ENCODE measurements at regions not wholly inside any gene's neighbourhood (a gene's known extent, or its start where the extent isn't known, plus 50 kb on each side); places are given as distances from the start of the nearest gene placed in this dataset.

DNA sequence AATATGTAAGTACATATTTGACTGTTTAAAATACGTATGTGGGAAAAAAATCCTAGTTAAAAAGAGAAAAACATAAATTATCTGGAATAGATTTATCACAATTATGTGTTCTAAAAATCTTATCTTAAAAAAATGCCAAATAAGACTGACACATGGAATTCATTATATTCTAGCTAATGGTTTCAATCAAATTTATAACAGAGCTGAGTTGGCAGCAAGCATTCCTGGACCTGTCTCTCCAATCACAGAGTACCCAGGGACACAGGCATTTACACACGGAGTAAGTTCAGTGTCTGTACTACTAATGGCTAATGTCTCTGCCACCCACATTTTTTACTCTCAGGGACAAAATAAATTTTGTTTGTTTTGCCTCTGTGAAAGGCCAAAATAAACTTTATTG lies 122.3 kb downstream of the RPS12 start:
- DNase-seq (ENCODE audit: low read depth), result no peak

DNA sequence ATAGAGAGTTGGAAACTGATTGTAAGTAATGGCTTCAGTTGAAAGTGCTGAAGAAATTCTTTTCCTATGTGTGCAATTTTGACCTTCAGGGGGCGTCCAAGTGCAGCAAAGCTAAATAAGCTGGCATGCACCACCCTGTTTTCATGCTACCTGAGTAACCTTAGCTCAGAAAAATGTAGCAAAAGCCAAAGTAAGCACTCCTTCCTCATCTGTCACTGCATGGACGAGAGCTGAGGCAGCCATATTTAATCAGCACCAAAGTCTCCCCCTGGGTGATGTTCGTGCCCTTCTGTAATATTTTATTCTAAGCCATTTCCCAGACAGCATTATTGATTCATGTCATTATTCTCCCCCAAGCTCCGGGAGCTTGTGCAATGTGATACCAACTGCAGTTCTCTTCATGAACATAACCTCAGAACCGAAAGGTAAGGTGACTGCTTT lies 123.1 kb downstream of the RPS12 start:
- DNase-seq (ENCODE audit: low read depth), result peak; percentile 59

DNA sequence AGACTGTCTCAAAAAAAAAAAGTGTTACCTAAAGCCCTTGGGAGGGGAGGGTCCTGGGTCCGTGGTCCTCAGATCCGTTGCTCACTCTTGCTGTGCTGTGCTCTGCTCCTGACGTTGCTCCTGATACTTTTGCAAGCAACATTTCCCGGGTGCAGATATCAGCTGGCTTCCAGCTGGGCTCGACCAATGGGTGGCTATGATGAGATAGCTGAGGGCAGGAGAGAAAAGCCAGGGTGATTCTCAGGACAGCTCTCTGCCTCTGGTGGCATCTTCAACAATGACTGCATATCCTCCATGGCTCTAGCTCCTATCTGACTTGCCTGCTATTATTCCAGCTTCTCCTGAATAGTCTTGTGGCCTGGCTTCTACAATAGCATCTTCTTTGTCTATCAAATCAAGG lies 134.5 kb downstream of the RPS12 start:
- DNase-seq (ENCODE audit: low read depth), result no peak

DNA sequence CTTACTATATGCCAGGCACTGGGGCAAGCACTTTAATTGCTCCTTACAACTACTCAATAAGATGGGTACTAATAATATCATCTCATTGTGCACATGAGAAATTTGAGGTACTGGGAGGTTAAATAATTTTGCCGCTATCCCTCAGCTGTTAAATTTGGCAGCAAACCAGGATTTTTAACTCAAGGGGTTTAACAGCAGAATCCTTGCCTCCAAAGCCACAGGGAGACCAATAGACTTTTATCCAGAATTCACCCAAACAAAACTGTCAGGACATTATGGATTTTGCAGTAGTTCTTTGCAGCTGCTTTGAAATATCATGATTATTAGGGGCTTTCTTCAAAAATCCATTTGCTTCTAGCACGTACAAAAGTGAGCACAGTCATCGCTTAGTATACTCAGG lies 136.2 kb downstream of the RPS12 start:
- DNase-seq (ENCODE audit: low read depth), result no peak

DNA sequence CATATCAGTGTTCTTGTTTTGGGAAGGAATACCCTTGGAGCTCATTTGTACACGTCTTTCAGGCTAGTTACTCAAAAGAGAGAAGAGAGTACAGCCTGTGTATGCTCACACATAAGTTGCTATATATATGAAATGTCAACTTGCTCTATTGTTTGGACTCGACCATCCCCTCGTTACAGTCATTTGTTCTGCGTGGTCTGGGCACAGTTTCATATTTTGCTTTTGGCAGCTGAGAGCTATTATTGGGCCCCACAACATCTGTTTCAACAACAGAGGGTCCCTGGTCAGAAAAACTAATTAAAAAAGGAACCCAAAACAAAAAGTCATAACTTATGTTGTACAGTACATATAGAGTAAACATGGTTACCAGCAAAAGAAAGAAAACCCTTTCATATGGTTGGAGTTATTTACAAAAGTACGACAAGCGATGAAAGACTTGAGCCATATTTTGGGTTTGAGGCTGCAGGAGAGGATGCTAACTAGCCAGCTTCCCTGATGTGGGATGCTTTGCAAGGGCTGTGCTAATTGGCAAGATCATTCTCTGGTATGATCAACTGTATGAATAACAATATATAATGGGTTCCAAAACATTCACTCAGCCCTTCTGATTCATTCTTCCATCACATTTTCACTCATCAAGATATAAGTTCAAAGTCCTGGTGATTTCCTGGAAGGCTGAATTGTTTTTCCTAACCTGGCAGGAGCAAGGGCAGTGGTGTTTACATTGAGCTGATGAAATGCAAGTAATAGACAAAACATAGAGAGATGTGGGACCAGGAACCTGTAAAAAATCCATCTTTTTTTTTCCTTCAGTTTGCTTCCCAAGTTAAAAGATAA lies 137.9 kb downstream of the RPS12 start:
- peak; percentile 38 for DNase-seq (ENCODE audit: low read depth)

DNA sequence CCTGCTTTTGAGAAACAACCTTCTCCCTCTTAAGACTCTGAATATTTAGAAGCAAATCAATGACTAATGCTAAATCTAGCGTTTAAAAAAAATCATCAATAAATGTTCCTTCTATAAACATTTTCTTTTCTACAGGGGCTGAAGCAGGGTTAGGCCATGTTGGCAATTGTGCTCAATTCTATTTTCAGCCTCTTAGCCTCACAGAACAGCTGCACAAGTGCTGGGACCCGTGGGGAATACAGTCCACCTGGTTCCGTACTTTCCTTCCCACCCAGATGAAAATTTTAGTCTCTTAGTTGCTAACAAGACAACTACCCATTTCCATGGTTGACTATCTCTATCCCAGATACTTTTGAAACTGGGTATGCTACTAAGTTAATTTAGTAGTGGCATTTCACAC lies 138.6 kb downstream of the RPS12 start:
- no peak for DNase-seq (ENCODE audit: low read depth)

DNA sequence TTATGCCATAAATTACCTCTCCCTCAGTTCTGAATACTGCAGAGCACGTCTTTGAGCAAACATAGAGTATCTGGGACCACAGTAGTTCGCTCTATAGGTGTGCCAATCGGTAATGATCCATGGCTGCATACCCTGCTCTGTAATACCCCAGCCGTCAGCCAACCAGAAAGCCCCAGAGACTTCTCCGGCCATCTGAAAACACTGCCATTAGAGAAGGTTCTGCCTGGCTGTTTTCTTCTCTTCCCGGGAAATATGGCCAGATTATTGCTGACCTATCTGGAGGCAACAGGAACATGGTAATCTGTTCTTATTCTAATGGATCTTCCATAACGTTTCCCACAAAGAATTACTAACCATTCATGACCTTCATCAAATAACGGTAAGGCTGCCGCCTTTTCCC lies 139.9 kb downstream of the RPS12 start:
- no peak for DNase-seq (ENCODE audit: low read depth)

DNA sequence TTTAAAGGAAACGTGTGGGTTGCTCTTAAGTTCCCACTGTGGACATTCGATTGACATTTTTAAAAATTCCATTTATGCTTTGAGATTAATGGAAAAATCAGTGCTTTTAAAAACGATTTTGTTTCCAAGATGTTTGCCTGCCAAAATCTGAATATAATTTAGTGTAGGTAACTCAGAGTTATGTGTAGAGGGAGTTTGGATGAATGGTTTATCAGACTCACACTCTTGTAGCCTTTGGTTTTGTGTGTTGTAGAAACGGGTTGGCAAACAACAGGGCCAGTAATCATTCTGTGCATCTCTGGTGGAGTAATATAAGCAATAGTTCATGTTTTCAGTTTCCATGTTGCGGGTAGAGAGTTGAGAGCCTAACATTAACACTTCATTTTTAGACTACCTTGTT lies 140.6 kb downstream of the RPS12 start:
- no peak for DNase-seq (ENCODE audit: low read depth)

DNA sequence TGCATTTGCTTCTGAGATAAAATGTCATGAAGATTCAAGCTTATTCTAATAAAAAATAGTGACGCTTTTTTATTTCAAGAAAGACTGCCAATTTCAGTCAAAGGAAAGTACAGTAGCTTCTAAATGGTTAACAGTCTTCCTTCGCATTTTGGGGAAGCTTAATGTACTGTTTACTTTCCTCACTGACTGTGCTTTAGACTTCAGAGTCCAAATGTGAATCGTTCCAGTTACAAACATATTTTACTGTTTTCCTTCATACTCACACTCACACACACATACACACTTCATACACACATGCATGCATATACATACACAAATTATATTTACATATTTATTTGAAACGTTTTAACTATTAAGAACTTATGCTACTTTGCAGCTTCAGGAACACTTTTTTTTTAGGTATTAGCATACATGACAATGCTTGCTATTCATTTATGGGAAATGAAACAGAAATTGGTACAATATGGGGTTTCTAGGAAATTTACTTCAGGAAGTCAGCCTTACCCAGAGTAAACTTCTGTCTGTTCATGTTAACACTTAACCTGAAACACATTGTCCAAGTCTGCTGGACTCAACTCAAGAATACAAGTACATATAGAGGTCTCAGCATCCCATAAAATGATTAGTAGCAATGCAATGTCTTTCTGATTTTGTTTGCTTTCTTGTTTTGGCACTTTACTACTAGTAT lies 145.4 kb downstream of the RPS12 start:
- no peak for DNase-seq (ENCODE audit: low read depth)

DNA sequence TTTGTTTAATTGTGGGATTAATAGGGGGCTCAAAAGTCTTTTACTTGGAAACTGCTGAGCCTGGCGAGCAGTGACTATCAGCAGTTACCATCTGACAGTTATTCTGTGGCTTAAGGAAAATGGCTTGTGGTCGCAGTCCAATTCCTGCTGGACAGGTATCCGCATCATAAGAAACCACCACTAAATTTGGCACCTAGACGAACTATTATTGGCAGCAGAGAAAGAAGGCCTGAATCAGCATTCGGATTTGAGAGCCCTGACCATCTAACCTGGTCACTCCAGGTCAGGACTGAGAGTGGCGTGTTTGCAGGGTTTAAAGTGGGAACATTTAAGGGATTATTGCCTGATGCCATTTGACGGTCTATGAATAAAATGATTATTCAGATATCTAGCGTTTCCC lies 146.4 kb downstream of the RPS12 start:
- DNase-seq (ENCODE audit: low read depth), result peak; percentile 63

DNA sequence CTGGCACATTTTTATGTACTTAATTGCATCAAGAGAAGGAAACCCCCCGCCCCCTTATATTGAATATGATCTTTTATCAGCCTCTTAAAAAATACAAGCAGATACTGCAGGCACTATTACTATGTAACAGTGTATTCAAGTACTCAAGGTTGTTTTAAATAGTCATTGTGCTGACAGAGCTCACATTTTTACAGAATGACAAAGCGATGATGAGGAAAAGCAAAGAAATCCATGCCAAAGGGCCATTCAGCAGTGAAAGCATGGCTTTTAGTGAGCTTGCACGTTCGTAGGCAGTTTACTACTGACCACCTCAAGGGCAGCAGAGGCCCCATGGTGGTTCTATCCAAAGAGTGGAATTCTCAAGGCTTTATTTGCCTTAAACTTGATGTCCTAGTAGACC lies 146.8 kb downstream of the RPS12 start:
- DNase-seq (ENCODE audit: low read depth), result peak; percentile 72

DNA sequence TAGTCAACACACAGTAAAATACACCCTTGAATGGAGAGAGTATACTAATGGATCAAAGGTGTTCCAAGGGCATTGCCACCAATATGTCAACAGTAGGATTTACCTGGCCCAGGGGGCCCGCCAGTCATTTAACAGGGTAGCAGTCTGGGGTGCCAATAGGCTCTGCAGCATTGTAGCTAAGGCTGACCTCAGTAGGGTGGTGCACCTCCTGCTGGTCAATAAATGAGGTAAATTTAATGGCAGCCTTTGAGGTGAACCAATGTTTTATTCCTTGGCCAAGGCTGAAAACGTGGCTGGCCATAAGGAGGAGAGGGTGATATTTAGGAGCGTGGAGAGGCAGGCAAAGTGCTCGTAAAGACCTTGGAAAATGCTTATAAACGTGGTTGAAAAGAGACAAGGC lies 147.2 kb downstream of the RPS12 start:
- peak; percentile 27 for DNase-seq (ENCODE audit: low read depth)

DNA sequence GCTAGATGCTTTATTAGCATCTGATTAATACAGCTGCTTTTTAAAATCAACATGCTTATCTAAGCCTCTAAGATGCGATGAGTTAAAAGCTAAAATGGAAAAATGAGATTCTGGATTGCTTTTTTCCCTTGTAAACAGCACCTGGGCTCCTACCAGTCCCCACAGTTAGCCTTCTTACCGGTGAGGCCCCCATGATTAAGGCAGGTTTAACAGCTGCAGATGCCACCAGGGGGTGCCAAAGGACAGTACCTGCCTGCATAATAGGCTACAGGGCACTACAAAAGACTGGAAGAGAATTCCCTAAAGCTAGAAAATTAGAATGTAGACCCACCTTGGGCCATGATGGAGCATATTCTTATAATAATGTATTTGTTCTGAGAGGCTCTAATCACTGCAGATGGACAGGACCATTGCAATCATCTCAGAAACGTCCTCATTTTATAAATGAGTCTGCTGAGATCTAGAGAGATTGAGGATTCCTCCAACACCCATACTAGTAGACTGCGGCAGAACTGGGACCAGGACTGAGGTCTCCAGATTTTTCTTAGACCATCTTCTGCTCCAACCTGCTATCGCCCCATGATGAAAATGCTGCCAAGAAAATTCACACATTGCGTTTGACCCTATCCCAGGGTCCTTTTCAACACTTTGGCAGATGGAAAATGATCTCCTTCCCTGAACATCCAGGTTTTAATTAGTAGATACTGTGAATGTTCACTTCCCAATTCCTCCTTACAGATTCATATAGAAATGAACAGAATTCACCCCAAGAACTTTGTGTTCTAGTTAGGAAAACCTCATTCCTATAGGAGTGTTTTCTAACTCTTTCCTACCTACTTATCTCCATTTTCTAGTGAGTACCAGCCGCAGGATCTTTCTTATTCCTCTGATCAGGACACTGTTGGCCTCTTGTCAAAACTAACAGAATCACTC lies 148.8 kb downstream of the RPS12 start:
- DNase-seq (ENCODE audit: low read depth), result peak; percentile 77

DNA sequence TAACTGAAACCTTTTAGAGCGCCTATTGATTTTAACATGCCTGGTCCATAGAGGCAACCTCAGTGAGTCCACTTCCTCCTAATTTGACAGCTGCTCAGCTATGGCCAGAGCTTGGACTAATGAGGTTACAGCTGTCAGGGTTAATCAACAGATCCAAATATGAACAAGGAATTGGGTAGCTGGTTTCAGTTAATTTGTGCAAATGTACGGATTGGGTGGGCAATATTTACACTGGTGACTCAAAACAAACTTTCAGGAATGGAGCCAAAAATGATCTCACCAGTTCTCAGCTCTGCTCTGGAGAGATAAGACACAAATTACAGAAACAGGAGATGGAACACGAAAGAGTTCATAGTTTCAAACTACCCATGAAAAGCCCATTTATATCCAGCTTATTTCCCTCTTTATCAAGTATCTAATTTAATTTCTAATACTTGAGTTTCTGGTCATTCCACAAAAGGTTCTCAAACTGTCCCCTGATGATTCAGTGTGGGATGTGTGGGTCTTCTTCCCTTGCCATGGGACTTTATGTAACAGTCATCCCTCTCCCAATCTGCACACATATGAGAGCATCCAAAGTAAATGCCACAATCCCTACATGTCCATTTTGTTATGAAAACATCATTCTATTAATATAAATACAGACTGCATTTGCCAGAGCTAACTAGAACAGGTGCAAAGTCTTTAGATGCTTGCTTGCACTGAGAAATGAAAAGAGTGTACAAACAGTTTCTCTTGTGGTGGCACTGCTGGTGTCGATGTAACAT lies 149.9 kb downstream of the RPS12 start:
- DNase-seq (ENCODE audit: low read depth), result peak; percentile 85

DNA sequence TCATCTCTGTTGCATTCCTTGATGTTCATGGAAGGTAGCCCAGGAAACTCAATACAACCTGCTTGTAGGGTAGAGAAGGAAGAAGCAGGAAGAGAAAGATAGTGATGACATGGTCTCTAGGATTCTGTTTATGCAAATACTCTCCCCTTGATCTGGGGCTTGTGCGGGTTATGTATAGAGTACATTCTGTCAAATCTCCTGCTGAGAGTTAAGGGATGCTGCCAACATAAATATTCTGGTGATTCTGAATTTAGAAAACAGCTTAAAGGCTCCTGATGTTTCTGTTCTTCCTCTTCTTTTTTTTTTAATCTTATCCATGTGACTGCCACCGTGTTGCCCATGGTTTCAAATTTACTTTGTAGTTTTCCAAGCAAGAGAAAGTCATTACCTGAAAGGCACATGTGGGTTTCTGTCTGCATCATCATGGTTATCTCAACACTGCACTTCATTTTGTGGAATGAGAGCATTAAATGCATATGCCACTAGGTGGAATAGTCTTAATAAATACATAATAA lies 150.6 kb downstream of the RPS12 start:
- DNase-seq (ENCODE audit: low read depth), result peak; percentile 23

DNA sequence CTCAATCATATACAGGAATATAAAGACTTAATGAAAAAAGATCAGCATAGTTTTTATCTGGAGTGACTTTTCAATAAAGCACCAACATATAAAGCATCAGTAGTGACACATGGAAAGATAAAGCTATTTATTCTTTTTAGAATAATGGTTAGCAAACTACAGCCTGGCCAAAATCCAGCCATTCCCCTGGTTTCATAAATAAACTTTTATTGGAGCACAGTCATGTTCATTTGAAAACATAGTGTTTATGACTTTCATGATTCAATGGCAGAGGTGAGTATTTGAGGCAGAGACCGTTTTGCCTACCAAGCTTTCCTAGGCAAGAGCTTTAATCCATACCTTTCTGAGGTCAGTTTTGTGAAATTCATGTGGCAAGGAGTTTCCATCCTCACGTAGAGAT lies 153.5 kb downstream of the RPS12 start:
- DNase-seq (ENCODE audit: low read depth), result no peak

DNA sequence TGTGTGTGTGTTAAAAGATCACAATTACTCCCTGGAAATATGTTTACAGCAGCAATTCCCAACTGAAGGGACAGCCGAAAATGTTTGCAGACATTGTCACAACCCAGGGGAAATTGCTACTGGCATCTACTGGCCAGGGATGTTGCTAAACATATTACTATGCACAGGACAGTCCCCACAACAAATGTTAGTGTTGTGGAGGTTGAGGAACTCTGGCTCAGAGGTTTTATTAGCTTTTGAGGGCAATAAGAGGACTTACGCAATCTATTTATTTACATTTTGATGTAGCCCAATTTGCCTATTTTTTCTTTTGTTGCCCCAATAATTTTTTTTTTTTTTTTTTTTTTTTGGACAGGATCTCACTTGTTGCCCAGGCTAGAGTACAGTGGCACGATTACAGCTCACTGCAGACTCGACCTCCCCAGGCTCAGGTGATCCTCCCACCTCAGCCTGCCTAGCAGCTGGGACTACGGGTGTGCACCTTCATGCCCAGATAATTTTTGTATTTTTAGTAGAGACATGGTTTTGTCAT lies 154.1 kb downstream of the RPS12 start:
- no peak for DNase-seq (ENCODE audit: low read depth)

DNA sequence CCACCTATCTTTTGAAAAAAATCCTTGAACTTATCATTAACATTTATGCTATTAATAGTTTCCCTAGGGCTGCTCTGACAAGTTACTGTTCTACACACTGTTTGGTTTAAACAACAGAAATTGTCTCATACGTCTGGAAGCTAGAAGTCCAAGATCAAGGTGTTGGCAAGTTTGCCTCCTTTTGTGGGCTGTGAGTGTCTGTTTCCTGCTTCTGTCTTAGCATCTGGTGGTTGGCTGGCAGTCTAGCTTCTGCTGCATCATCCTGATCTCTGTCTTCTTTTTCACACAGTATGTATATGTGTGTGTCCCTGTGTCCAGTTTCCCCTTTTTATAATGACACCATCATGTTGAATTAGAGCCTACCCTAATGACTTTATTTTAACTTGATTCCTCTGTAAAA lies 154.8 kb downstream of the RPS12 start:
- DNase-seq (ENCODE audit: low read depth), result peak; percentile 44

DNA sequence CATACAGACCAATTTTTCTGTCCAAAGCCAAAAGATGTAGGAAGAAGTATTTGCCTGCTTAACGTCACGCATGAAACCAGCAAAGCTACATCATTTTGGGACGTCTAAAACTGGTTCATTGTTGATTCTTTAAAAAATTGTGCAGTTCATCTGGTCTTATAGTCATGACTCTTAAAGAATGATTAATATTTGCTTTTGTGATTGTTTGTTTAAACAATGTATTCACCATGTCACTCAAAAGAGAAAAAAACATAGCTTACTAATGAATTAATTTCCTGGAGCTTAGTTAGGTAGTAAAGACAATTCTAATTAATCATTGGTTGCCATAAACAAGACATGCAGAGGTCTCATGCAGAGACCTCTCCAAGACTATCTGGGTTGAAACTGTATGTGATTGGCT lies 157.3 kb downstream of the RPS12 start:
- no peak for DNase-seq (ENCODE audit: low read depth)

DNA sequence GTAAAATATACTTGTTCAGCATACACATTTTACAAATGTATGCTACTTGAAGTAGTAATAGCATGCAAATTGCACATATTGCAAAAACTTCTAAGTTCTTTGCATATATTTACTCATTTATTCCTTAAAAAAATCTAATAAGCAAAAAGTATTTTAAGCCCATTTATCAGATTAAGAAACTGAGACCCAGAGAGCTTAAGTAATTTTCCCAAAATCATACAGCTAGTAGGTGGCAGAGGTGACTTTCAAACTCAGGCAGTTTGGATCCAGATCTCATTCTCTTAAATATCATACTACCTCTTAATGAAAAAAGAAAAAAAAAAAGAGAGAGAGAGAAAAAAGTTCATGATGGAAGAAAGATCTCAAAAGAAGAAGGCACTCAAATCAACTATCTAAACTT lies 157.9 kb downstream of the RPS12 start:
- DNase-seq (ENCODE audit: low read depth), result no peak

DNA sequence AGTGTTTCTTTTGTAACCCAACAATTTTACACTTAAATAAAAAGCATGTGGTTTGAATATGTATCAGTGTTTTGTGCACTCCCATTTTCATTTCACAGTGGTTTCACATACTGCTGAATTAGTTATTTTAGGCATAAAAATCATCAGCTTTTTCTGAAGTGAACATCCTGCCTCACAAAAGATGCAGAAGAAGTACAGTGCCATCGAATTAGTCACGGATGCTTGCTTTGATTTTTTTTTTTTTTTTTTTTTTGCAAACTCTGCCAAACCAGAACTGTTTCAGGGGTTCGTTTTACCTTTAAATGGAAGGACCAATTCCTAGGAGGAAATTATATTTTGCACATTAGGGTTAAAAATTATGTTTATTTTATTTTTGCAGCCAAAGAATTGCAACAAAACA lies 158.6 kb downstream of the RPS12 start:
- no peak for DNase-seq (ENCODE audit: low read depth)
